GM19438 (cell line): ENCODE measurements at regions not wholly inside any gene's neighbourhood (a gene's known extent, or its start where the extent isn't known, plus 50 kb on each side); places are given as distances from the start of the nearest gene placed in this dataset.
"Not testable (repeated sequence)": the region's sequence is repeated elsewhere in the genome, so short reads cannot be mapped to it uniquely, and the experiment has no call there.

ENCODE experiments used
- ATAC-seq: cut with Tn5 transposase; IDR thresholded peaks from one replicate; pipeline ENCODE4 v1.9.1; 2021; ENCODE audit warnings: low read depth; ENCODE audit not compliant: unreplicated experiment

- no peak for ATAC-seq
Observed at GRCh38 chr11:96964661-96965060, 574.8 kb downstream of the JRKL start.

GRCh38 chr11:96967616-96968015, 577.8 kb downstream of the JRKL start:
- ATAC-seq, result no peak

GRCh38 chr11:96969251-96969650, 579.4 kb downstream of the JRKL start:
- ATAC-seq, result no peak

GRCh38 chr11:96978751-96979150, 588.9 kb downstream of the JRKL start:
- no peak for ATAC-seq

- no peak for ATAC-seq
Observed at GRCh38 chr11:96986516-96986915, 596.7 kb downstream of the JRKL start.

GRCh38 chr11:96990914-96991313, 601.1 kb downstream of the JRKL start:
- ATAC-seq, result no peak

GRCh38 chr11:97000481-97000880, 610.7 kb downstream of the JRKL start:
- ATAC-seq, result no peak

- ATAC-seq, result no peak
Observed at GRCh38 chr11:97007283-97007682, 617.5 kb downstream of the JRKL start.

GRCh38 chr11:97009613-97010012, 619.8 kb downstream of the JRKL start:
- ATAC-seq, result no peak

- not testable (repeated sequence) for ATAC-seq
Observed at GRCh38 chr11:97010997-97011396, 621.2 kb downstream of the JRKL start.

GRCh38 chr11:97015327-97015726, 625.5 kb downstream of the JRKL start:
- ATAC-seq, result no peak

- no peak for ATAC-seq
Observed at GRCh38 chr11:97019305-97019704, 629.5 kb downstream of the JRKL start.

- ATAC-seq, result no peak
Observed at GRCh38 chr11:97019754-97020153, 629.9 kb downstream of the JRKL start.

GRCh38 chr11:97022955-97023354, 633.1 kb downstream of the JRKL start:
- no peak for ATAC-seq

- ATAC-seq, result no peak
Observed at GRCh38 chr11:97028836-97029406, 639.1 kb downstream of the JRKL start.

- no peak for ATAC-seq
Observed at GRCh38 chr11:97033178-97033577, 643.4 kb downstream of the JRKL start.

GRCh38 chr11:97048481-97048880, 658.7 kb downstream of the JRKL start:
- no peak for ATAC-seq

- no peak for ATAC-seq
Observed at GRCh38 chr11:97060184-97060583, 670.4 kb downstream of the JRKL start.

- no peak for ATAC-seq
Observed at GRCh38 chr11:97069160-97069559, 679.3 kb downstream of the JRKL start.

- ATAC-seq, result no peak
Observed at GRCh38 chr11:97072420-97072819, 682.6 kb downstream of the JRKL start.

GRCh38 chr11:97076666-97077065, 686.9 kb downstream of the JRKL start:
- not testable (repeated sequence) for ATAC-seq

- ATAC-seq, result no peak
Observed at GRCh38 chr11:97078443-97078842, 688.6 kb downstream of the JRKL start.

GRCh38 chr11:97079244-97079643, 689.4 kb downstream of the JRKL start:
- no peak for ATAC-seq
